ENCODE measurements at regions not wholly inside any gene's neighbourhood (a gene's known extent, or its start where the extent isn't known, plus 50 kb on each side); places are given as distances from the start of the nearest gene placed in this dataset.

DNA sequence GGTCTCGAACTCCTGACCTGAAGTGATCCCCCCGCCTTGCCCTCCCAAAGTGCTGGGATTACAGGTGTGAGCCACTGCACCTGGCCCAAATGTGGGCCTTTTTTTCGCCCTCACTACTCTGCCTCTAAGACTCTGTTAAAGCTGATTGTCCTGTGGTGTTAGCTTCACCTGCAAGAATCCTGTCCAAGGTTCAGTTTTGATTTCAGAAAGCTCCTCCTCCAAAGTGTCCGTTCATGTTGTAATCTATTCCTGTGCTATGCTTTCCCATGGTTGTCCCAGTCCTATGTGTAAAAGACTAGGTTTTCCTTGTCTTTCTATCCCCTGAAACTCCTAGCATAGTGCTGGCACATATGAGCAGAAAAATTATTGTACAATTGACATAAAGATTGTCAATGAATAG lies 440.9 kb downstream of the KLF5 start:
- DNase-seq (ENCODE audit: low read depth in 1 of 2, low spot score in 1 of 2): no peak
- Histone ChIP-seq H3K27me3 (no peaks in the 10 kb centered on the region), H3K36me3 (no peaks in the 10 kb centered on the region), H3K4me3 (no peak overlapping the region), H3K4me1 (ENCODE audit: low read depth) (no peaks in the 10 kb centered on the region), H3K9me3 (ENCODE audit: low read depth) (no peaks in the 10 kb centered on the region), H3K27ac (no peak overlapping the region)
- TF ChIP-seq, protein P1, sequence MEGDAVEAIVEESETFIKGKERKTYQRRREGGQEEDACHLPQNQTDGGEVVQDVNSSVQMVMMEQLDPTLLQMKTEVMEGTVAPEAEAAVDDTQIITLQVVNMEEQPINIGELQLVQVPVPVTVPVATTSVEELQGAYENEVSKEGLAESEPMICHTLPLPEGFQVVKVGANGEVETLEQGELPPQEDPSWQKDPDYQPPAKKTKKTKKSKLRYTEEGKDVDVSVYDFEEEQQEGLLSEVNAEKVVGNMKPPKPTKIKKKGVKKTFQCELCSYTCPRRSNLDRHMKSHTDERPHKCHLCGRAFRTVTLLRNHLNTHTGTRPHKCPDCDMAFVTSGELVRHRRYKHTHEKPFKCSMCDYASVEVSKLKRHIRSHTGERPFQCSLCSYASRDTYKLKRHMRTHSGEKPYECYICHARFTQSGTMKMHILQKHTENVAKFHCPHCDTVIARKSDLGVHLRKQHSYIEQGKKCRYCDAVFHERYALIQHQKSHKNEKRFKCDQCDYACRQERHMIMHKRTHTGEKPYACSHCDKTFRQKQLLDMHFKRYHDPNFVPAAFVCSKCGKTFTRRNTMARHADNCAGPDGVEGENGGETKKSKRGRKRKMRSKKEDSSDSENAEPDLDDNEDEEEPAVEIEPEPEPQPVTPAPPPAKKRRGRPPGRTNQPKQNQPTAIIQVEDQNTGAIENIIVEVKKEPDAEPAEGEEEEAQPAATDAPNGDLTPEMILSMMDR (IDR thresholded peaks at IDR 0.05; ENCODE audit: low read depth, low read length): no peak

DNA sequence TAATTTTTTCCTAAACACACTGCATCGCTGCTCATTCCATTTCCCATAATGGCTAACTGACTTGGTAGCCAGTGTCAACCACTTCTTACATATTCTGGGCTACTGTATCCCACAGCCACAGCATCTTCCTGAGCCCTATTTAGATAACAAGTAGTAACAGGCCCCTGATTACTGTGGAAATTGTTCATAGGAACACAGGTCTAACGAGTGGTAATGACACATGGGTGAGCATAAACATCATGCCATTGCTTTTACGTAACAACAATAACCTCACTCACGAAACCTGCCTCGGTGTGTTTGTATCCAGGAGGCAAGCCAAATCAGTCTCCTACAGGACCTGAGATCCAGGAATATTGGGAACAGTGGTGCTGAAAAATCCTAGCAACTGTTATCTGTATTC lies 438.6 kb downstream of the KLF5 start:
- no peaks in the 10 kb centered on the region for H3K4me1 ChIP-seq (ENCODE audit: low read depth)
- no peaks in the 10 kb centered on the region for H3K9me3 ChIP-seq (ENCODE audit: low read depth)
- H3K4me3 ChIP-seq: no peak overlapping the region
- no peaks in the 10 kb centered on the region for H3K27me3 ChIP-seq
- no peaks in the 10 kb centered on the region for H3K36me3 ChIP-seq
- DNase-seq (ENCODE audit: low read depth in 1 of 2, low spot score in 1 of 2): no peak
- H3K27ac ChIP-seq: no peak overlapping the region
- TF ChIP-seq, protein P1 (IDR thresholded peaks at IDR 0.05; ENCODE audit: low read depth, low read length): no peak

DNA sequence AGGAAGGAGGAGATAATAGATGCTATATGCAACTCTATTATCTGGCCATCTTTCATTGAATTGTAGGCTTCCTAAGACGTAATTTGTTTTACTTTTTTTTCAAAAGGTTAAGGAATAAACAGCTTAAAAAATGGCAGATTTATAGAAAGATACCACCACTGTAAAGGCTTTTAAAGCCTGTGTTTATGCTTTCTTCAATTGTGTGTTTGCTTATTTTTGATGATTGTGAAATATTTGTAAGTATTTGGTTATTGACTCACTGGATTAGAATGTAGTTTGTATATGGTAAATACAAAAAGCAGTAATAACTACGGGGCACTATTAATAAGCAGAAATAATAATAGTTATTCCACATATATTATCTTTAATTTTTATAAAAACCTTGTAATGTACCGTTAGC lies 437.9 kb downstream of the KLF5 start:
- TF ChIP-seq, protein P1 (IDR thresholded peaks at IDR 0.05; ENCODE audit: low read depth, low read length): no peak
- H3K36me3 ChIP-seq: no peaks in the 10 kb centered on the region
- DNase-seq (ENCODE audit: low read depth in 1 of 2, low spot score in 1 of 2): no peak
- no peak overlapping the region for H3K4me3 ChIP-seq
- H3K27ac ChIP-seq: no peak overlapping the region
- no peaks in the 10 kb centered on the region for H3K27me3 ChIP-seq
- H3K4me1 ChIP-seq (ENCODE audit: low read depth): no peaks in the 10 kb centered on the region
- H3K9me3 ChIP-seq (ENCODE audit: low read depth): no peaks in the 10 kb centered on the region

DNA sequence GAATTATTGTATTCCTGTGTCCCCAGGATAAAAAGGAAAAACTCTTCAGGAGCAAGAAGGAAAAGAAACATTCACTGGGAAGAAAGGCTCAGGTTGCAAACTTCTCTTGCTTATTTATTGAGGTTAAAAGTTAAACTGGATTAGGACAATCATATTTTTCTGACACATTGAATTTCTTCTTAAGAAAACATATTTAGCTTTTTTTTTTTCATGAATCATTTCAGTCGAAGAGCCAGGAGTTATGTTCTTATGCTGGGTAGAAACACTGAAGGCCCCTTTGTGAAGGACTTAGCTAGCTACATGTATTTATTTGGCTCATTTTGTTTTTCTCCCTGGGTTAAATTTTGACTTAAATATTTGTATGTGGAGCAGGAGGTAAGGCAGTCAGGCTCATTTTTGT lies 434.0 kb downstream of the KLF5 start:
- H3K4me3 ChIP-seq: no peak overlapping the region
- no peaks in the 10 kb centered on the region for H3K4me1 ChIP-seq (ENCODE audit: low read depth)
- H3K27ac ChIP-seq: no peak overlapping the region
- no peaks in the 10 kb centered on the region for H3K36me3 ChIP-seq
- no peaks in the 10 kb centered on the region for H3K27me3 ChIP-seq
- TF ChIP-seq, protein P1 (IDR thresholded peaks at IDR 0.05; ENCODE audit: low read depth, low read length): no peak
- H3K9me3 ChIP-seq (ENCODE audit: low read depth): no peaks in the 10 kb centered on the region
- no peak for DNase-seq (ENCODE audit: low read depth in 1 of 2, low spot score in 1 of 2)

DNA sequence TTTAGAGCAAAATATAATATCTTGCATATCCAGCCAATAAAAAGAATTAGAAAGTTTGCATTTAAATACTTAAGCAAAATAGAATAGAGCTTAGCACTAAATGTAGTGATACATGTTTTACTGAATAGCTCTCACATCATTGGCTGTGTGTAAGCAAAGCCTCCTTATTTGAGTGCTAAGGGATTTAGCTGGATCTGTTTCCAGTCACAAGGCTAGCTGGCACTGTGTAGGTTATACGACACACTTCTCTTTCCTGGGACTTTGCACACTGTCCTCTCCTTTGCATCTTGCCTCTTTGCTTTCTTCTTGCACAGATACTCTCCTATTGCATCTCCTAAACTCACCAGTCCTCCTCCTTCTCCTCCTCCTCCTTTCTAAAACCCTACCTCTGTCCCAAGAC lies 423.8 kb downstream of the KLF5 start:
- TF ChIP-seq, protein P1 (IDR thresholded peaks at IDR 0.05; ENCODE audit: low read depth, low read length): no peak
- H3K4me3 ChIP-seq: no peak overlapping the region
- no peak for DNase-seq (ENCODE audit: low read depth in 1 of 2, low spot score in 1 of 2)

DNA sequence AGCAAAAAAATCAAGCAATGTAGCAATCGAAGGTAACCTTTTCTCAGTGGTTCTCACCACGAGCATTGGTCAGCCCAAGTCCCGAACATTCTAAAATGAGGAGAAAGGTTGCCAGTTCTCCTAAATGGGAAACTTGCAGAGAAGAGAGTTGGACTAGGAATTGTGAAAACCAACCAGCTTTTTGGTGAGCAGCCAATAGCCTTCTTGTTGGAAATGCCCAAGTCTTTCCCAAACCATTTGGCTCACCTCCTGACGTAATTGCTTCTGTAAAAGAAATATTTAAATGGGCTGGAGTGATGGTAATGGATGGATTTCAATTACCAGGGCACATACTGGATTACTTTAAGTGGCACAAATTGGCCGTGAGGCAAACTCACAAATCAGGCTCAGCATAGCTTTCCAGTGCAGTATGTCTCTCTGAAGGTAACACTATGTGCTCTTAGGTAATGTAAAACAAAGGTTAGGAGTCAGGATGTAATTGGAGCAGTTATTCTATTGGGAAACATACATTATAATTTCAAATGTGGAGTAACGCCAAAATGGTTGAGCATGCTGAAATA lies 423.2 kb downstream of the KLF5 start:
- DNase-seq (ENCODE audit: low read depth in 1 of 2, low spot score in 1 of 2): no peak

More for the DNA sequence above, 423.8 kb downstream of the KLF5 start:
- Histone ChIP-seq H3K36me3 (no peaks in the 10 kb centered on the region), H3K4me1 (ENCODE audit: low read depth) (no peaks in the 10 kb centered on the region), H3K9me3 (ENCODE audit: low read depth) (no peaks in the 10 kb centered on the region), H3K27ac (no peak overlapping the region), H3K27me3 (no peaks in the 10 kb centered on the region)

More for the DNA sequence above, 423.2 kb downstream of the KLF5 start:
- H3K9me3 ChIP-seq (ENCODE audit: low read depth): no peaks in the 10 kb centered on the region
- no peak overlapping the region for H3K4me3 ChIP-seq
- TF ChIP-seq, protein P1 (IDR thresholded peaks at IDR 0.05; ENCODE audit: low read depth, low read length): no peak
- H3K4me1 ChIP-seq (ENCODE audit: low read depth): no peaks in the 10 kb centered on the region
- no peaks in the 10 kb centered on the region for H3K36me3 ChIP-seq
- no peak overlapping the region for H3K27ac ChIP-seq
- H3K27me3 ChIP-seq: no peaks in the 10 kb centered on the region

All from cardiac muscle cell (in vitro differentiated cells and primary cell).